ENCODE measurements at regions not wholly inside any gene's neighbourhood (a gene's known extent, or its start where the extent isn't known, plus 50 kb on each side); places are given as distances from the start of the nearest gene placed in this dataset.
"Not testable (repeated sequence)": the region's sequence is repeated elsewhere in the genome, so short reads cannot be mapped to it uniquely, and the experiment has no call there.

GRCh38 chr10:109652612-109653011, 270.7 kb downstream of the XPNPEP1 start:
- DNase-seq; intact Hi-C loops (cut with micrococcal nuclease); H3K27me3 Mint-ChIP-seq; H3K4me1 ChIP-seq (ENCODE audit: insufficient read depth, low read length); H3K4me3 ChIP-seq (ENCODE audit: low read length in 2 of 2); H3K27ac ChIP-seq (ENCODE audit: low read depth, low read length); H3K36me3 ChIP-seq (ENCODE audit: insufficient read depth, low read length); H3K4me1 Mint-ChIP-seq; H3K36me3 Mint-ChIP-seq; H3K27me3 ChIP-seq (ENCODE audit: insufficient read depth, low read length); POLR2A ChIA-PET (ENCODE audit: partially characterized antibody); H3K9me3 Mint-ChIP-seq; H3K9me3 ChIP-seq (ENCODE audit: control insufficient read depth in 1 of 2, low read length in 2 of 2); CTCF ChIA-PET (ENCODE audit: partially characterized antibody); H3K4me3 Mint-ChIP-seq; H3K27ac Mint-ChIP-seq: not testable (repeated sequence)

- no peaks in the 10 kb centered on the region for H3K9me3 ChIP-seq (ENCODE audit: control insufficient read depth in 1 of 2, low read length in 2 of 2)
- no peak overlapping the region for H3K4me3 Mint-ChIP-seq
- no peak overlapping the region for H3K27ac ChIP-seq (ENCODE audit: low read depth, low read length)
- H3K9me3 Mint-ChIP-seq: peaks cover 0 to 7% (median 2%) of the 10 kb centered on the region in 8 donors
- intact Hi-C loops (cut with micrococcal nuclease): no loop called here
- no peaks in the 10 kb centered on the region for H3K36me3 Mint-ChIP-seq
- no peak for DNase-seq
- no peak overlapping the region for H3K27ac Mint-ChIP-seq
- H3K27me3 ChIP-seq (ENCODE audit: insufficient read depth, low read length): no peaks in the 10 kb centered on the region
- no peaks in the 10 kb centered on the region for H3K4me1 Mint-ChIP-seq
- H3K27me3 Mint-ChIP-seq: peaks cover 0 to 4% of the 10 kb centered on the region in 2 donors
- H3K36me3 ChIP-seq (ENCODE audit: insufficient read depth, low read length): no peaks in the 10 kb centered on the region
- ChIA-PET POLR2A (ENCODE audit: partially characterized antibody) (no interaction called here), CTCF (ENCODE audit: partially characterized antibody) (no interaction called here)
- no peaks in the 10 kb centered on the region for H3K4me1 ChIP-seq (ENCODE audit: insufficient read depth, low read length)
- H3K4me3 ChIP-seq (ENCODE audit: low read length in 2 of 2): no peak overlapping the region
Observed at GRCh38 chr10:109650228-109650627, 273.1 kb downstream of the XPNPEP1 start.

GRCh38 chr10:109647627-109648026, 275.7 kb downstream of the XPNPEP1 start:
- H3K36me3 ChIP-seq (ENCODE audit: insufficient read depth, low read length): no peaks in the 10 kb centered on the region
- H3K9me3 ChIP-seq (ENCODE audit: control insufficient read depth in 1 of 2, low read length in 2 of 2): no peaks in the 10 kb centered on the region
- Mint-ChIP-seq H3K9me3 (peaks cover 0 to 7% (median 0%) of the 10 kb centered on the region in 8 donors), H3K4me3 (no peak overlapping the region), H3K36me3 (no peaks in the 10 kb centered on the region), H3K4me1 (no peaks in the 10 kb centered on the region), H3K27ac (no peak overlapping the region), H3K27me3 (peaks cover 0 to 3% of the 10 kb centered on the region in 2 donors)
- no peak overlapping the region for H3K4me3 ChIP-seq (ENCODE audit: low read length in 2 of 2)
- ChIA-PET POLR2A (ENCODE audit: partially characterized antibody) (no interaction called here), CTCF (ENCODE audit: partially characterized antibody) (no interaction called here)
- no peak overlapping the region for H3K27ac ChIP-seq (ENCODE audit: low read depth, low read length)
- H3K4me1 ChIP-seq (ENCODE audit: insufficient read depth, low read length): no peaks in the 10 kb centered on the region
- no peak for DNase-seq
- intact Hi-C loops (cut with micrococcal nuclease): no loop called here
- no peaks in the 10 kb centered on the region for H3K27me3 ChIP-seq (ENCODE audit: insufficient read depth, low read length)

GRCh38 chr10:109633846-109634245, 289.5 kb downstream of the XPNPEP1 start:
- intact Hi-C loops (cut with micrococcal nuclease): no loop called here
- H3K9me3 ChIP-seq (ENCODE audit: control insufficient read depth in 1 of 2, low read length in 2 of 2): no peaks in the 10 kb centered on the region

GRCh38 chr10:109633017-109633416, 290.3 kb downstream of the XPNPEP1 start:
- H3K27me3 ChIP-seq (ENCODE audit: insufficient read depth, low read length); H3K27ac ChIP-seq (ENCODE audit: low read depth, low read length); H3K4me3 Mint-ChIP-seq; H3K27me3 Mint-ChIP-seq; H3K36me3 ChIP-seq (ENCODE audit: insufficient read depth, low read length); DNase-seq; H3K4me1 Mint-ChIP-seq; H3K27ac Mint-ChIP-seq; POLR2A ChIA-PET (ENCODE audit: partially characterized antibody); H3K4me1 ChIP-seq (ENCODE audit: insufficient read depth, low read length); H3K4me3 ChIP-seq (ENCODE audit: low read length in 2 of 2); intact Hi-C loops (cut with micrococcal nuclease); H3K9me3 Mint-ChIP-seq; H3K9me3 ChIP-seq (ENCODE audit: control insufficient read depth in 1 of 2, low read length in 2 of 2); H3K36me3 Mint-ChIP-seq: not testable (repeated sequence)
- CTCF ChIA-PET (ENCODE audit: partially characterized antibody): interaction anchor here (0.6 kb wide), 1 partner anchor 1039 kb away, joined by 3 read pairs; no protein-coding TSS in a partner anchor

More at GRCh38 chr10:109633846-109634245, 289.5 kb downstream of the XPNPEP1 start:
- H3K9me3 Mint-ChIP-seq: peaks cover 0 to 5% (median 1%) of the 10 kb centered on the region in 8 donors
- no peaks in the 10 kb centered on the region for H3K27me3 ChIP-seq (ENCODE audit: insufficient read depth, low read length)
- ChIA-PET CTCF (ENCODE audit: partially characterized antibody) (interaction anchor here (0.6 kb wide), 1 partner anchor 1039 kb away, joined by 3 read pairs; no protein-coding TSS in a partner anchor), POLR2A (ENCODE audit: partially characterized antibody) (no interaction called here)
- H3K4me3 Mint-ChIP-seq: no peak overlapping the region
- no peaks in the 10 kb centered on the region for H3K36me3 Mint-ChIP-seq
- no peaks in the 10 kb centered on the region for H3K36me3 ChIP-seq (ENCODE audit: insufficient read depth, low read length)
- no peak overlapping the region for H3K4me3 ChIP-seq (ENCODE audit: low read length in 2 of 2)
- no peaks in the 10 kb centered on the region for H3K27me3 Mint-ChIP-seq
- DNase-seq: no peak
- no peak overlapping the region for H3K27ac Mint-ChIP-seq
- no peaks in the 10 kb centered on the region for H3K4me1 ChIP-seq (ENCODE audit: insufficient read depth, low read length)
- no peaks in the 10 kb centered on the region for H3K4me1 Mint-ChIP-seq
- H3K27ac ChIP-seq (ENCODE audit: low read depth, low read length): no peak overlapping the region

DNA sequence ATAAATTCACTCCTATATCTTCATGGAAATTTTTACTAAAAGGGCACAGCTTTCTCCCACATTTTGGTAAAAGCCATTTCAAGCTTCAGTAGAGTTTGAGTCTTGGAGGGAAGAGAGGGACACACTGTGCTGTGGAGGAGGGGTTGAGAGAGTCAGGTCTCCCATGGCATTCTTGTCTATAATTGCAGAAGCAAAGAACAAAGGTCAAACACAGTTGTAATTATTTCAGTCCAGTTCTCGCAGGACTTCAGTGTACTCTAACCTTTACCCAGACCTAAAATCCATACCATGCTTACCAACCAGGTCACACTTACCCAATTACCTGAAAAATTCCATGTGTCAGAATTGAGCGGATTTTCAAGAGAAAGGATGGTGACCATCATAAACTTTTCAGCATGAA, 298.4 kb downstream of the XPNPEP1 start:
- peaks cover 0 to 4% (median 0%) of the 10 kb centered on the region in 8 donors for H3K9me3 Mint-ChIP-seq
- no peaks in the 10 kb centered on the region for H3K4me1 ChIP-seq (ENCODE audit: insufficient read depth, low read length)
- intact Hi-C loops (cut with micrococcal nuclease): no loop called here
- CTCF ChIA-PET (ENCODE audit: partially characterized antibody): interaction anchor here (0.6 kb wide), 1 partner anchor 9 kb away, joined by 4 read pairs; no protein-coding TSS in a partner anchor
- no peaks in the 10 kb centered on the region for H3K27me3 ChIP-seq (ENCODE audit: insufficient read depth, low read length)
- no peaks in the 10 kb centered on the region for H3K9me3 ChIP-seq (ENCODE audit: control insufficient read depth in 1 of 2, low read length in 2 of 2)
- no peaks in the 10 kb centered on the region for H3K36me3 Mint-ChIP-seq
- H3K36me3 ChIP-seq (ENCODE audit: insufficient read depth, low read length): no peaks in the 10 kb centered on the region
- H3K27ac ChIP-seq (ENCODE audit: low read depth, low read length): no peak overlapping the region
- no peak overlapping the region for H3K4me3 ChIP-seq (ENCODE audit: low read length in 2 of 2)
- H3K27me3 Mint-ChIP-seq: no peaks in the 10 kb centered on the region
- H3K27ac Mint-ChIP-seq: no peak overlapping the region
- H3K4me3 Mint-ChIP-seq: no peak overlapping the region
- POLR2A ChIA-PET (ENCODE audit: partially characterized antibody): no interaction called here
- no peaks in the 10 kb centered on the region for H3K4me1 Mint-ChIP-seq
- DNase-seq: no peak

- DNase-seq: no peak
- Histone ChIP-seq H3K27me3 (ENCODE audit: insufficient read depth, low read length) (no peaks in the 10 kb centered on the region), H3K27ac (ENCODE audit: low read depth, low read length) (no peak overlapping the region), H3K4me3 (ENCODE audit: low read length in 2 of 2) (no peak overlapping the region), H3K4me1 (ENCODE audit: insufficient read depth, low read length) (no peaks in the 10 kb centered on the region), H3K9me3 (ENCODE audit: control insufficient read depth in 1 of 2, low read length in 2 of 2) (no peaks in the 10 kb centered on the region), H3K36me3 (ENCODE audit: insufficient read depth, low read length) (no peaks in the 10 kb centered on the region)
- no peak overlapping the region for H3K4me3 Mint-ChIP-seq
- ChIA-PET POLR2A (ENCODE audit: partially characterized antibody) (no interaction called here), CTCF (ENCODE audit: partially characterized antibody) (no interaction called here)
- intact Hi-C loops (cut with micrococcal nuclease): no loop called here
- H3K27me3 Mint-ChIP-seq: no peaks in the 10 kb centered on the region
- H3K4me1 Mint-ChIP-seq: no peaks in the 10 kb centered on the region
- H3K27ac Mint-ChIP-seq: no peak overlapping the region
- H3K9me3 Mint-ChIP-seq: peaks cover 0 to 4% (median 0%) of the 10 kb centered on the region in 8 donors
- no peaks in the 10 kb centered on the region for H3K36me3 Mint-ChIP-seq
Observed at GRCh38 chr10:109622566-109622965, 300.7 kb downstream of the XPNPEP1 start.

DNA sequence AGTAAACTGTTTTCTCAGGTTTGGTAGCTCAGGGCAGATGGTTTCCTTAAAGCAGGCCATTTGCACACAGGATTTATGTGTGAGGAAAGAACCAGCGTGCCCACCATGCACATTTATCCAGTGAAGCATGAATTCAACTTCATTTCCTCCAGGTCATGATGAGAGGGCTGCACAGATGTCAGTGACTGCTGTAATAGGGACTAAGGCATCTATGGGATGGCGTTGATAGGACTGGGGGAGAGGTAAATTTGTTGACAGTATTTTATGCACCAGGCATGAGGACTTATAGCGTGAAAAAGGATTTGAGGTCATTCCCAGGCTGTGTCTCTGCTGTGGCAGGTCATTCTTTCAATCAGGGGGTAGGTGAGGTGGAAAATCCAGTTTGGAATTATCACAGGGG, 302.9 kb downstream of the XPNPEP1 start:
- Mint-ChIP-seq H3K4me1 (no peaks in the 10 kb centered on the region), H3K27me3 (no peaks in the 10 kb centered on the region), H3K9me3 (peaks cover 0 to 2% (median 0%) of the 10 kb centered on the region in 8 donors), H3K36me3 (no peaks in the 10 kb centered on the region), H3K27ac (no peak overlapping the region), H3K4me3 (no peak overlapping the region)
- no peak overlapping the region for H3K4me3 ChIP-seq (ENCODE audit: low read length in 2 of 2)
- no peaks in the 10 kb centered on the region for H3K9me3 ChIP-seq (ENCODE audit: control insufficient read depth in 1 of 2, low read length in 2 of 2)
- H3K27ac ChIP-seq (ENCODE audit: low read depth, low read length): no peak overlapping the region
- H3K4me1 ChIP-seq (ENCODE audit: insufficient read depth, low read length): no peaks in the 10 kb centered on the region
- intact Hi-C loops (cut with micrococcal nuclease): no loop called here
- ChIA-PET CTCF (ENCODE audit: partially characterized antibody) (no interaction called here), POLR2A (ENCODE audit: partially characterized antibody) (no interaction called here)
- H3K36me3 ChIP-seq (ENCODE audit: insufficient read depth, low read length): no peaks in the 10 kb centered on the region
- no peaks in the 10 kb centered on the region for H3K27me3 ChIP-seq (ENCODE audit: insufficient read depth, low read length)
- DNase-seq: no peak
